Retinal pigment epithelial cell (primary cell): ENCODE measurements at regions not wholly inside any gene's neighbourhood (a gene's known extent, or its start where the extent isn't known, plus 50 kb on each side); places are given as distances from the start of the nearest gene placed in this dataset.

Experiments
- DNase-seq: peaks from one replicate; pipeline ENCODE4 v3.0.0-alpha.2; 2010; ENCODE audit warnings: low read depth
- H3K4me3 ChIP-seq: 2 replicates; pipeline ENCODE4 v1.5.1; 2011; ENCODE audit warnings: mild to moderate bottlenecking, low read length, control low read depth, moderate library complexity
- TF ChIP-seq, protein P1 (sequence below): conservative IDR thresholded peaks from 2 replicates; pipeline ENCODE4 v1.5.1; 2011; ENCODE audit warnings: low read depth, low read length, control low read depth, inconsistent platforms

DNA sequence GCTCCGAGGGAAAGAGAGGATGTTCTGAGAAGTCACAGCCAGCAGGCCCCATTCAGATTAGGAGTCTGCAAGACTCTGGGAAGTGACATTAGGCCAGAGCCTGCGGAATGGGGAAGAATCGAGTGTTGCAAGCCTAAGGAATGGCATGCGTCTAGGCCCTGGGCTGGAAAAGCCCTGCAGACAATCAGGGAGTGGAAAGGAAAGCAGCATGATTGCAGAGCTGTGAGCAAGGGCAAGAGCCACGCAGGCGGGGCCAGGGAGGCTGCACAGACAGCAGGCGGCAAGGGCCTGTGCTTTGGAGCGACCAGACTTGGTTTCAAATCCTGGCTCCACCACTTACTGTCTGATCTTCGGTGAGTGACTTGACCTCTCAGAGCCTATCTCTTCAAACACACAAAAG, 118.2 kb downstream of the RRAGC start:
- no peak for DNase-seq
- no peak overlapping the region for H3K4me3 ChIP-seq
- TF ChIP-seq, protein P1, sequence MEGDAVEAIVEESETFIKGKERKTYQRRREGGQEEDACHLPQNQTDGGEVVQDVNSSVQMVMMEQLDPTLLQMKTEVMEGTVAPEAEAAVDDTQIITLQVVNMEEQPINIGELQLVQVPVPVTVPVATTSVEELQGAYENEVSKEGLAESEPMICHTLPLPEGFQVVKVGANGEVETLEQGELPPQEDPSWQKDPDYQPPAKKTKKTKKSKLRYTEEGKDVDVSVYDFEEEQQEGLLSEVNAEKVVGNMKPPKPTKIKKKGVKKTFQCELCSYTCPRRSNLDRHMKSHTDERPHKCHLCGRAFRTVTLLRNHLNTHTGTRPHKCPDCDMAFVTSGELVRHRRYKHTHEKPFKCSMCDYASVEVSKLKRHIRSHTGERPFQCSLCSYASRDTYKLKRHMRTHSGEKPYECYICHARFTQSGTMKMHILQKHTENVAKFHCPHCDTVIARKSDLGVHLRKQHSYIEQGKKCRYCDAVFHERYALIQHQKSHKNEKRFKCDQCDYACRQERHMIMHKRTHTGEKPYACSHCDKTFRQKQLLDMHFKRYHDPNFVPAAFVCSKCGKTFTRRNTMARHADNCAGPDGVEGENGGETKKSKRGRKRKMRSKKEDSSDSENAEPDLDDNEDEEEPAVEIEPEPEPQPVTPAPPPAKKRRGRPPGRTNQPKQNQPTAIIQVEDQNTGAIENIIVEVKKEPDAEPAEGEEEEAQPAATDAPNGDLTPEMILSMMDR = no peak

DNA sequence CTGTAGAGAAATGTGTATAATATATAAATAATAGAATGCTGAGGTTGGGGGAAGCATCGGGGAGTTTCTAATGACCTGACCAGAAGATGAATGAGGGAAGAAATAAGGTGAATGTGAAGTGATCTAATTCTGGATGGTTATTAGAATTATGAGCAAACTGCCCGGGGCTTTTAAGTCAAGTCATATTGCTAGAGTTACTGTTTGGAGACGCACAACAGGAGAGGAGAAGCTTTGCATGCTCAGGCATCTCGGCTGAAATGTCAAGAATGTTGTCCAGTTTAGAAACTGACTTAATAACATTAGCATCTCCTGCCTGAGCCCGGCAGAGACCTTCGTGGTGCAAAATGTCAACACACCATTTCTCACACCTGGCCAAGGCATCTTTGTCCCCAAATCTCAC, 119.1 kb downstream of the RRAGC start:
- no peak for DNase-seq
- H3K4me3 ChIP-seq = no peak overlapping the region
- TF ChIP-seq, protein P1 = no peak

DNA sequence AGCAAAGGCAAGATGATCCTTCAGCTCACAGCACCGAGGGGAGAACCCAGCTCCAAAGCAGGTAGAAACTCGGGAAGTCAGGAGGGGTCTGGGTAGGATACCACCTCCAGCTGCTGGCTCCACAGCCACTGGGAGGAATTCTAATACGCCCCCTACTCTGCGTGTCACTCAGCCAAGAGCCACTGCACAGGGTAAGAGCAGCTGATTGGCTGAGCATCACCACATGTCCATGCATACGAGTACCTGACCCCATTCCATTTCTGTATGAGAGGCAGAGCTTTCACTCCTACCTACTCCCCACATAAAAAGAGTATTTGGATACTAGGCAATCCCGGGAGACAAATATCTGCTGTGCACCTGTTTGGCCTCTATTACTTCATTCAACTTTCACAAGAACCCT, 121.4 kb downstream of the RRAGC start:
- no peak overlapping the region for H3K4me3 ChIP-seq
- DNase-seq = no peak
- TF ChIP-seq, protein P1 = no peak

DNA sequence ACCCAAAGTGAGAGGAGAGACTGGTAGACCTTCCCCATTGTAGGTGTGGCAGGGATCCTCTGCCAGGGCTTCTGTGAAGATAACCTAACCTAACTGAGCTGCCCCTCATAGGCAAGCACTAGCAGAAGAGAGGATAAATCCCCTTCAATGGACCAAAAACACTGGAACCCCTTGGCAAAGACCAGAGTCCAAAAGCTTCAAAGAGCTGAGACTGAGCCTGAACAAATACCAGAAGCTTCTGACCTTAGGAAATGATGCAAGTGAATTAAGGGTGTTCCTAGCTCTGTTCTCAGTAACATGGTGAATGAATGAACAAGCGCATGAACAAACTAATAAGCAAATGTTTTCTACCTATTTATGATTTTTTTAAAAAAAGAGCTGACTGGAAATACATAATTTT, 123.2 kb downstream of the RRAGC start:
- TF ChIP-seq, protein P1 = no peak

DNA sequence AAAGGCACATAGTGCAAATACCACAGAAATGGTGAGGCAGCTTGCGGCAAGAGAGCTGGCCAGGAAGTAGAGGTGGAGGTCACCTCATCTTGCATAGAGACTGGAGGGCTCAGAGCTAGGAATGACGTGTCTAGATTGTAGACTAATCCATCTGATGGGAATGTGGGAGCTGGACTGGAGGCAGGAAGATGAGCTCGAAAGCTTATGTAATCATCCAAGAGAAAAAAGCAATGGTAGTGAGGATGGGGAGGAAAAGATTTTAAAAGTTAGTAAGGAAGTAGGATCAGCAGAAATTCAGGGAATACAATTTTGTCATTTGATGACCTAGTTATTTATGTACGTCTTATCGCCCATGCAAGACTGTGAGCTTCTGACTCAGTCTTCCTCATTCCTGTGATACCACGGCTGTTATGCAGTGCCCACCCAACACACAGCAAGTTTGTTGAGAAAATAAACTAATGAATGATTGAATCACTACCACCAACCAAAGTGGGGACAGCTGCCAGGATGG, 123.9 kb downstream of the RRAGC start:
- H3K4me3 ChIP-seq = no peak overlapping the region
- DNase-seq = no peak
- TF ChIP-seq, protein P1 = no peak

More for the DNA sequence above, 123.2 kb downstream of the RRAGC start:
- DNase-seq = no peak
- H3K4me3 ChIP-seq = no peak overlapping the region

DNA sequence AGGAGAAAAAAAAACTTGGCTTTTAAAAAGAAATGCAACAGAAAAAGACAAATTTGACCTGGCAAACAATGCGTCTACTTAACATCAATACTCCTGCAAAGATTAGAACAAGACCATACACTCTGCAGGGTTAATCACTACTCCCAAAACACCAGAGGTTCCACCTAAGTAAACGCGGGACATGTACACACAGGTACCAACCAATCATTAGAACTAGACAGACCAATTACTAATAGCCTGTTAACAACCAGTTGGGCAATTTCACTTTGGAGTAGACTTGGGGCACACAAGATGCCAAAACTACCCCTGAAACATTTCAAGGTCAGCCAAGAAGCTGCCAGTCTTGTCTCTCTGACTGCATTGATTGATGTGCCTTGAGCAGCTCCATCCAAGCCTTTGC, 125.8 kb downstream of the RRAGC start:
- no peak overlapping the region for H3K4me3 ChIP-seq
- TF ChIP-seq, protein P1 = no peak
- DNase-seq = no peak

DNA sequence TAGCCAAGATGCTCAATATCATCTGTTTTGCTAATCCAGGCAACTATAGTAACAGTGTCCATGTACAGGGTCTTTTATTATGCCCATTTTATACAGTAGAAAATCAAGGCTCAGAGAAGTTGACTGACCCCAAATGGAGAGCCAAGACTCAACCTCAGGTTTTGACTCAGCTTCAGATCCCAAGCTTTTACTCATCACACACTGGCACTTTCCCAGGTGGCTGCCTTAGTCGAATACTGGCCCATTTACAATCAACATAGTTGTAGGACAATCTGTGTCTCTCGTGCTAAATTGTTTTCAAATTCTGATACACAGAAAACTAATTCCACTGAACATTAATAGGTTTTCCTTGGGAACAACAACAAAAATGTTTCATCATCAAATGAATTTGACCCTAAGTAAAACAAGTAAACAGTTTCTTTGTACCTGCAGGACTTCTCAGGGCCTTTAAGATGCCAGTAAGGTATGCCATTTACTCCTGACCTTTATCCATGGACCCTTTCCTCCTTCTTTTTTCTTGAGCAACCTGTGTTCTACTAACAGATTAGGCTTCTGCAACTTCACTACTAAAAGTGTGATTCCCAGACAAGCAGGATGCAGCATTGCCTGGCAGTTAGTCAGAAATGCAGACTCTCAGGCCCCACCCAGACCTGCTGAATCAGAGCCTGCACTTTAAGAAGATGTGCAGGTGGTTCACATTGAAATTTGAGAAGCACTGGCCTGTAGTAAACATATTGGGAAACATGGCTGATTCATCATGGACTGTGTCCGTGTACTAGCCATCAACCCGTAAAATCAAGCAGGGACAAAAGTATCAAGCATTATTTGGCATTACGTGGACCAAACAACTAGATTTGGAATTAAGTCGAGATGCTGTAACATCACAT, 128.8 kb downstream of the RRAGC start:
- H3K4me3 ChIP-seq = no peak overlapping the region
- DNase-seq = no peak
- TF ChIP-seq, protein P1 = no peak
